ENCODE measurements at regions not wholly inside any gene's neighbourhood (a gene's known extent, or its start where the extent isn't known, plus 50 kb on each side); places are given as distances from the start of the nearest gene placed in this dataset.

DNA sequence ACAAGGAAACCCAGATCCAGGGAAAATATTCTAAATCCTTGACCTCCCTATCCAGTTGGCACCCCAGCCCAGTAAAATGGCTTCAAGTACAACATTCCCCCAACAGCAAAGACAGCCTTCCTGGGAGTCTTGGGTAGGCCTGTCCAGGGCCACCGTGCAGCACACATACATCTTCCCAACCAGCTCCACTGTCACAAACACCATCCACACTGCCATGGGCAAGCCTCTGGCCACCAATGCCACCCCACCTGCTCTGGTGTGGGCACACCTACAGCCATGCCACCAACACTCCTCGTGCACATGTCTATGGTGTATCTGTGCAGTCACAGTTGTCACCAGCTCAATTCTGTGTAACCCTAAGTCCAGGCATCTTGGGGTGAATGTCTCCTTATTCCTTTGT, 193.2 kb downstream of the DAD1 start:
- no peak overlapping the region for H3K14ac ChIP-seq (ENCODE audit: insufficient read length)
- no peaks in the 10 kb centered on the region for H3K36me3 ChIP-seq (ENCODE audit: control insufficient read depth in 2 of 4, insufficient read depth in 4 of 4, low read length in 3 of 4)
- no peaks in the 10 kb centered on the region for H3K79me2 ChIP-seq (ENCODE audit: control insufficient read depth in 1 of 2, insufficient read depth in 2 of 2, low read length in 2 of 2)
- no peak overlapping the region; the same call in 1 of the 2 replicates for H2BK12ac ChIP-seq (ENCODE audit: low read depth, low read length)
- H3K4me3 ChIP-seq (ENCODE audit: extremely low read depth in 1 of 4, insufficient read depth in 2 of 4, low read depth in 3 of 4, low read length in 4 of 4) = no peak overlapping the region
- H3K4me2 ChIP-seq (ENCODE audit: insufficient read depth in 1 of 2, low read depth in 2 of 2, low read length in 2 of 2) = no peak overlapping the region
- H3K4me1 ChIP-seq (replicated peaks in 1 of 4; ENCODE audit: control insufficient read depth in 3 of 4, insufficient read depth in 4 of 4, low read length in 3 of 4) = no peaks in the 10 kb centered on the region
- H4K91ac ChIP-seq (replicated peaks; ENCODE audit: insufficient read length, low read length) = no peak overlapping the region
- ChIA-PET POLR2A (ENCODE audit: partially characterized antibody) (no interaction called here), CTCF (ENCODE audit: partially characterized antibody) (interaction anchor here (1.0 to 3.1 kb wide), 4 partner anchors 8 to 76 kb away, joined by 3 to 18 read pairs (median 4); no protein-coding TSS in a partner anchor)
- no peak overlapping the region for H2BK15ac ChIP-seq (ENCODE audit: low read length)
- no peak overlapping the region for H3K4ac ChIP-seq (replicated peaks; ENCODE audit: insufficient read length, low read depth, low read length)
- FAIRE-seq (no peak), DNase-seq (ENCODE audit: low read depth in 1 of 2, low spot score in 2 of 2) (peak in 1 of 2 experiments; percentile 10)
- no peak overlapping the region for H3K56ac ChIP-seq (replicated peaks; ENCODE audit: insufficient read length, low read depth, low read length)
- no peak overlapping the region for H3K9ac ChIP-seq (replicated peaks in 1 of 4; ENCODE audit: extremely low read depth in 1 of 4, low read depth in 3 of 4, low read length in 3 of 4)
- 77% methylated on average over 2 of the region's 2 CpGs; no CpG with 5 or more reads in 1 of the 2 experiments for WGBS, 2 experiments (ENCODE audit: extremely low coverage in 1 of 2, insufficient coverage in 1 of 2, insufficient read length in 1 of 2, insufficient replicate concordance in 2 of 2, low coverage in 1 of 2, low lambda C conversion rate in 2 of 2, missing lambda C conversion rate in 1 of 2)
- H4K20me1 ChIP-seq (replicated peaks in 1 of 2; ENCODE audit: control insufficient read depth in 1 of 2, insufficient read depth in 2 of 2, low read length in 2 of 2) = no peaks in the 10 kb centered on the region
- H4K8ac ChIP-seq (ENCODE audit: extremely low read depth, insufficient read depth, low read length) = no peak overlapping the region
- no peak overlapping the region for H2AFZ ChIP-seq (ENCODE audit: low read length)
- no peak overlapping the region for H4K5ac ChIP-seq (ENCODE audit: insufficient read length, low read depth, low read length)
- H2BK120ac ChIP-seq (replicated peaks; ENCODE audit: low read depth, low read length) = no peak overlapping the region
- no peak overlapping the region for H3K18ac ChIP-seq (ENCODE audit: extremely low read depth, low read length)
- H3K79me1 ChIP-seq (ENCODE audit: low read depth, low read length) = no peaks in the 10 kb centered on the region
- no peak overlapping the region for H2AK5ac ChIP-seq (ENCODE audit: low read depth, low read length)
- no peaks in the 10 kb centered on the region for H3K27me3 ChIP-seq (replicated peaks in 1 of 4; ENCODE audit: control insufficient read depth in 3 of 4, extremely low read depth in 1 of 4, insufficient read depth in 3 of 4, low read length in 3 of 4)
- H2BK5ac ChIP-seq (ENCODE audit: low read depth, low read length) = no peak overlapping the region
- H3K9me3 ChIP-seq (ENCODE audit: insufficient read depth in 2 of 2, low read depth in 1 of 2, low read length in 1 of 2) = no peaks in the 10 kb centered on the region
- H2BK20ac ChIP-seq (ENCODE audit: low read length) = no peak overlapping the region
- H3K23ac ChIP-seq (ENCODE audit: insufficient read length) = no peak overlapping the region
- no peaks in the 10 kb centered on the region for H3K23me2 ChIP-seq (ENCODE audit: low read depth, low read length)
- H3K27ac ChIP-seq (ENCODE audit: low read depth, low read length) = no peak overlapping the region
- TF ChIP-seq KDM1A (IDR thresholded peaks at IDR 0.05; ENCODE audit: borderline replicate concordance, low read length) = no peak
- no peak for TF ChIP-seq RAD21 (IDR thresholded peaks at IDR 0.05 in 1 of 2, conservative IDR thresholded peaks at IDR 0.05 in 1 of 2; ENCODE audit: low read depth in 2 of 2, low read length in 2 of 2)
